Kidney (tissue), 13 donors: ENCODE measurements at regions not wholly inside any gene's neighbourhood (a gene's known extent, or its start where the extent isn't known, plus 50 kb on each side); places are given as distances from the start of the nearest gene placed in this dataset.

ENCODE experiments used
- DNase-seq, 5 donors: peaks; one replicate each; pipeline ENCODE4 v3.0.0-alpha.2; 2013 to 2020
- FAIRE-seq: peaks from 2 replicates; lab custom pipeline; 2012; peaks lifted over from hg19 to GRCh38; lab: Jason Lieb, UNC
- H3K27ac ChIP-seq, 2 donors: one replicate each; pipeline ENCODE4 v1.7.0; 2013; ENCODE audit warnings: low read depth in 2 of 2, low read length in 2 of 2, inconsistent platforms in 1 of 2
- H3K27me3 ChIP-seq: one replicate; pipeline ENCODE4 v1.7.1; 2013; ENCODE audit warnings: low read length, inconsistent platforms; ENCODE audit not compliant: control insufficient read depth, insufficient read depth
- H3K36me3 ChIP-seq, 3 donors: one replicate each; pipeline versions ENCODE4 v1.7.0 to v1.7.1; 2013; ENCODE audit warnings: low read length in 3 of 3, control low read depth in 1 of 3, inconsistent platforms in 1 of 3; ENCODE audit not compliant: insufficient read depth in 3 of 3, control insufficient read depth in 2 of 3
- H3K4me1 ChIP-seq, 3 donors: one replicate each; pipeline versions ENCODE4 v1.7.0 to v1.7.1; 2013; ENCODE audit warnings: low read length in 3 of 3, inconsistent platforms in 1 of 3, low read depth in 1 of 3; ENCODE audit not compliant: control insufficient read depth in 2 of 3, insufficient read depth in 2 of 3
- H3K4me3 ChIP-seq, 3 donors: one replicate each; pipeline versions ENCODE4 v1.7.0 to v1.8.1; 2013; ENCODE audit warnings: low read length in 3 of 3, control low read depth in 1 of 3, inconsistent platforms in 1 of 3
- H3K9ac ChIP-seq, 3 donors: one replicate each; pipeline versions ENCODE4 v1.7.0 to v1.7.1; 2013; ENCODE audit warnings: low read length in 3 of 3, control low read depth in 1 of 3, inconsistent platforms in 1 of 3
- H3K9me3 ChIP-seq, 3 donors: one replicate each; pipeline versions ENCODE4 v1.7.0 to v1.7.1; 2013; ENCODE audit warnings: low read length in 3 of 3, control low read depth in 1 of 3, inconsistent platforms in 1 of 3; ENCODE audit not compliant: control insufficient read depth in 2 of 3, insufficient read depth in 1 of 3
- intact Hi-C: fragments of 100-400 bp; cut with DNase I; formaldehyde crosslinking; loops from one replicate; pipeline ENCODE4 v1.11.1; 2022
- TF ChIP-seq, protein P1 (sequence below): IDR thresholded peaks from 3 replicates; pipeline ENCODE4 v1.5.1; 2012; ENCODE audit warnings: mild to moderate bottlenecking, moderate library complexity, borderline replicate concordance; ENCODE audit not compliant: insufficient read depth; ENCODE audit errors: extremely low read depth
- donor health status: control.
- donor health status: control.
- donor health status: control.
- donor health status: control.
- donor health status: control.
- donor health status: DM: yes; HTN: yes; CAD: no.
- donor health status: Normal renal cell carcinoma (clear cell type).

GRCh38 chr7:120053390-120053961 is 219.5 kb upstream of the KCND2 start:
- intact Hi-C loops, result no loop called here
- Histone ChIP-seq H3K4me3 (no peak overlapping the region), H3K36me3 (no peaks in the 10 kb centered on the region), H3K9me3 (no peaks in the 10 kb centered on the region), H3K27ac (peak overlapping the region in 1 of 2 donors; percentile 29), H3K4me1 (peaks cover 0 to 2% (median 0%) of the 10 kb centered on the region in 3 donors), H3K9ac (no peak overlapping the region), H3K27me3 (no peaks in the 10 kb centered on the region)
- DNase-seq (no peak), FAIRE-seq (no peak)
- TF ChIP-seq, protein P1, sequence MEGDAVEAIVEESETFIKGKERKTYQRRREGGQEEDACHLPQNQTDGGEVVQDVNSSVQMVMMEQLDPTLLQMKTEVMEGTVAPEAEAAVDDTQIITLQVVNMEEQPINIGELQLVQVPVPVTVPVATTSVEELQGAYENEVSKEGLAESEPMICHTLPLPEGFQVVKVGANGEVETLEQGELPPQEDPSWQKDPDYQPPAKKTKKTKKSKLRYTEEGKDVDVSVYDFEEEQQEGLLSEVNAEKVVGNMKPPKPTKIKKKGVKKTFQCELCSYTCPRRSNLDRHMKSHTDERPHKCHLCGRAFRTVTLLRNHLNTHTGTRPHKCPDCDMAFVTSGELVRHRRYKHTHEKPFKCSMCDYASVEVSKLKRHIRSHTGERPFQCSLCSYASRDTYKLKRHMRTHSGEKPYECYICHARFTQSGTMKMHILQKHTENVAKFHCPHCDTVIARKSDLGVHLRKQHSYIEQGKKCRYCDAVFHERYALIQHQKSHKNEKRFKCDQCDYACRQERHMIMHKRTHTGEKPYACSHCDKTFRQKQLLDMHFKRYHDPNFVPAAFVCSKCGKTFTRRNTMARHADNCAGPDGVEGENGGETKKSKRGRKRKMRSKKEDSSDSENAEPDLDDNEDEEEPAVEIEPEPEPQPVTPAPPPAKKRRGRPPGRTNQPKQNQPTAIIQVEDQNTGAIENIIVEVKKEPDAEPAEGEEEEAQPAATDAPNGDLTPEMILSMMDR, result no peak

DNA sequence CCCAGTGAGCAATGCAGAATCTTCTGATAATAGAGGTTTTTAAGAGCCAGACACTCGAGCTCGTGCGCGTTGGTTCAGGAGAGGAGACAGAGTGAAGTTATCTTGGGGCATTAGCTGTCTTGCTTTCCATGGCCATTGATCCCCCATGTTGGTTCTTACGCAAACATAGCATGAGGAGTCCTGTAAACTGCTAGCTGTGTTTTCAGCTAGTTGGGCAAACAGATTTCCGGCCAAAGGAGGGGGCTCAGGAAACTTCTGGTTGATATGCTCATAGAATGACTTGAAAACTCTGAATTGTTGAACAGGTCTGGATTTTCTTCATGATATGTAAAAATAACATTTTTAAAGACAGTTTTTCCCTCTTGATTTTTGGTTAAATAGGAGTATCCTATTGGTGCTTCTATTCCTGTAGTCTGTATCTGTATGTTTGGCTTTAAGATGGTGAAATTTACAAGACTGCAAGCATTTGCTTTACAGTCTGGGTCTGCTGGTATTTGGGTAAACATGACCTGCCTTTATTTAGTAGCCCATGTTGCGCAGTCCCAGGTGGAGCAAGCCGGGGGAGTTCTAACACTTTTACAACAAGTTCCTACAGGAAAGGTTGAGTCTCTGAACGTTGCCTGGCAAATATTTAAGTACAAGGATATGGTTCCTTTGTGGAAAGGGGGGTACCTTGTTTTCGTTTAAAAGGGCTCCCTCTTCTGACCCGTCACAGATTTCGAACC is 218.4 kb upstream of the KCND2 start:
- Histone ChIP-seq H3K27me3 (no peaks in the 10 kb centered on the region), H3K4me3 (no peak overlapping the region), H3K9ac (no peak overlapping the region), H3K9me3 (no peaks in the 10 kb centered on the region), H3K36me3 (no peaks in the 10 kb centered on the region), H3K27ac (peak overlapping the region in 1 of 2 donors; percentile 29), H3K4me1 (peaks cover 0 to 2% (median 0%) of the 10 kb centered on the region in 3 donors)
- intact Hi-C loops, result no loop called here
- DNase-seq (no peak), FAIRE-seq (no peak)
- TF ChIP-seq, protein P1, result no peak

- Histone ChIP-seq H3K9me3 (no peaks in the 10 kb centered on the region), H3K36me3 (no peaks in the 10 kb centered on the region), H3K27me3 (no peaks in the 10 kb centered on the region), H3K4me1 (peaks cover 0 to 2% (median 0%) of the 10 kb centered on the region in 3 donors), H3K9ac (no peak overlapping the region), H3K27ac (no peak overlapping the region), H3K4me3 (no peak overlapping the region)
- DNase-seq (no peak), FAIRE-seq (no peak)
- intact Hi-C loops, result no loop called here
- TF ChIP-seq, protein P1, result no peak
Measured at GRCh38 chr7:120055300-120055699, 217.7 kb upstream of the KCND2 start.
